PC-9 (cell line): ENCODE measurements at regions not wholly inside any gene's neighbourhood (a gene's known extent, or its start where the extent isn't known, plus 50 kb on each side); places are given as distances from the start of the nearest gene placed in this dataset.

Experiments
- CTCF ChIP-seq: fragments of 200-600 bp; sonication (generic); conservative IDR thresholded peaks from 2 replicates; pipeline ENCODE4 v1.6.1; 2017; ENCODE audit warnings: mixed run types, antibody characterized with exemption, mild to moderate bottlenecking, moderate library complexity
- EZH2 ChIP-seq: fragments of 200-600 bp; sonication (generic); IDR thresholded peaks from 2 replicates; pipeline ENCODE4 v1.8.0; 2017; ENCODE audit warnings: antibody characterized with exemption, low read depth

DNA sequence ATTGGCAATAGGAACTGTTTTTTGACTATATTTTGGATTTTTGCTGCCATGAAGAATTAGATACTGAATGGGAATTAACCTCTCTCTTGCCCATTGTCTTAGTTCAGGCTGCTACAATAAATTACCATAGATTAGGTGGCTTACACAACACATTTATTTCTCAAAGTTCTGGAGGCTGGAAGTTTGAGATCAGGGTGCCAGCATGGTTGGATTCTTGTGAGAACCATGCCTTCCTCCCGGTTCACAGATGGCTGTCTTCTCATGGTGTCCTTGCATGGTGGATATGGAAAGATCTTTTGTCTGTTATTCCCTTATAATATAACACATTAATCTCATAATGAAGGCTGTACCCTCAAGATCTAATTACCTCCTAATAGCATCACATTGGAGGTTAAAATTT lies 836.4 kb downstream of the SLC4A3 start:
- TF ChIP-seq CTCF (no peak), EZH2 (no peak)
